Psoas muscle (tissue), 7 donors: ENCODE measurements at regions not wholly inside any gene's neighbourhood (a gene's known extent, or its start where the extent isn't known, plus 50 kb on each side); places are given as distances from the start of the nearest gene placed in this dataset.

Source experiments
- ATAC-seq, 4 donors: fragments of 200-7000 bp; cut with Tn5 transposase; one replicate each; pipeline ENCODE4 v1.9.1; 2020; ENCODE audit warnings: moderate library complexity in 3 of 4, mild to moderate bottlenecking in 2 of 4
- DNase-seq, 2 donors: peaks; one replicate each; pipeline ENCODE4 v3.0.0-alpha.2; 2020
- H3K27ac ChIP-seq: fragments of 200-600 bp; one replicate; pipeline ENCODE4 v1.8.0; 2022
- H3K27me3 ChIP-seq, 3 donors: fragments of 200-600 bp in 1 of 3; one replicate each; pipeline versions ENCODE4 v1.6.1 to v1.8.0; 2013 to 2022; ENCODE audit warnings: low read length in 2 of 3, mild to moderate bottlenecking in 2 of 3, moderate library complexity in 1 of 3; ENCODE audit not compliant: insufficient read depth in 3 of 3
- H3K36me3 ChIP-seq, 2 donors: fragments of 200-600 bp in 1 of 2; one replicate each; pipeline versions ENCODE4 v1.6.1 to v1.8.0; 2013 to 2022; ENCODE audit warnings: low read depth in 1 of 2, mild to moderate bottlenecking in 1 of 2, moderate library complexity in 1 of 2; ENCODE audit not compliant: insufficient read depth in 1 of 2
- H3K4me1 ChIP-seq: fragments of 200-600 bp; one replicate; pipeline ENCODE4 v1.8.0; 2022
- H3K4me3 ChIP-seq: fragments of 200-600 bp; one replicate; pipeline ENCODE4 v1.8.0; 2022; ENCODE audit warnings: mild to moderate bottlenecking
- H3K9me3 ChIP-seq: fragments of 200-600 bp; one replicate; pipeline ENCODE4 v1.8.0; 2022
- WGBS, 3 donors: extraction: QIAGEN DNeasy Blood & Tissue Kit; methylation state at CpG; one replicate each; pipeline versions ENCODE4 v1.1.6 to v1.1.7; 2013; 5-methylcytosine and 5-hydroxymethylcytosine counted together
- intact Hi-C, 2 donors: fragments of 100-400 bp; cut with DNase I; formaldehyde crosslinking; loops; one replicate each; pipeline versions ENCODE4 v1.11.0 to v1.14.2; 2022
- TF ChIP-seq, protein P1 (sequence below): fragments of 200-600 bp; IDR thresholded peaks from one replicate; pipeline ENCODE4 v1.8.0; 2022; ENCODE audit warnings: antibody characterized with exemption
- donor health status: healthy with polysubstance abuse.
- donor health status: DM: no; HTN: no; CAD: no; lungs with moderate emphysema.
- donor health status: Bipolar disorder and iron deficiency.
- donor health status: healthy.
- donor health status: DM: yes; HTN: yes; CAD: no.
- donor health status: DM: no; HTN: no; CAD: no.
- donor health status: DM: yes; HTN: yes; CAD: no.

DNA sequence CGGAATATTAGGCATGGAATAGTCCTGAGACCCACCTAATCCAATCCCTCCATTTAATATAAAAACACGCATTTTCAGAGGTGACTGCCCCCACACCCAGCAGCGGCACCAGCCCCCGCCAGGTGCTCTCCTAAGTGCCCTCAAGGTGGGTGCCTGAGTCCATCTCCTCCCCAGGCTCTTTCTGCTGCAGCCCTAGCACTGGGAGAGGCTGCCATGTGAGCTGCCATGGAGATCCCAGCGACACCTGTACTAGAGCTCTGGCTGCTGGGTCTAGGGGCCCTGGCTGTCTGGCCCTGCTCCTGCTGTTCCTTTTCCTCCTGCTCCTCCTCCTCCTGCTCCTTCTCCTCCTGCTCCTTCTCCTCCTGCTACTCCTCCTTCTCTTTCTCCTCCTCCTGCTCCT is 191.1 kb upstream of the BMPER start:
- Histone ChIP-seq H3K27me3 (no peaks in the 10 kb centered on the region), H3K27ac (no peak overlapping the region), H3K9me3 (no peaks in the 10 kb centered on the region), H3K4me1 (peaks cover 7% of the 10 kb centered on the region), H3K4me3 (no peak overlapping the region), H3K36me3 (no peaks in the 10 kb centered on the region)
- DNase-seq = no peak
- WGBS, 3 donors = 83 to 93% (median 86%) methylated on average over 5 of the region's 5 CpGs
- no peak for ATAC-seq
- intact Hi-C loops = loop anchor here in 1 of 2 donors (10.0 kb wide), 1 partner anchor 259 kb away; no protein-coding TSS in a partner anchor
- TF ChIP-seq, protein P1, sequence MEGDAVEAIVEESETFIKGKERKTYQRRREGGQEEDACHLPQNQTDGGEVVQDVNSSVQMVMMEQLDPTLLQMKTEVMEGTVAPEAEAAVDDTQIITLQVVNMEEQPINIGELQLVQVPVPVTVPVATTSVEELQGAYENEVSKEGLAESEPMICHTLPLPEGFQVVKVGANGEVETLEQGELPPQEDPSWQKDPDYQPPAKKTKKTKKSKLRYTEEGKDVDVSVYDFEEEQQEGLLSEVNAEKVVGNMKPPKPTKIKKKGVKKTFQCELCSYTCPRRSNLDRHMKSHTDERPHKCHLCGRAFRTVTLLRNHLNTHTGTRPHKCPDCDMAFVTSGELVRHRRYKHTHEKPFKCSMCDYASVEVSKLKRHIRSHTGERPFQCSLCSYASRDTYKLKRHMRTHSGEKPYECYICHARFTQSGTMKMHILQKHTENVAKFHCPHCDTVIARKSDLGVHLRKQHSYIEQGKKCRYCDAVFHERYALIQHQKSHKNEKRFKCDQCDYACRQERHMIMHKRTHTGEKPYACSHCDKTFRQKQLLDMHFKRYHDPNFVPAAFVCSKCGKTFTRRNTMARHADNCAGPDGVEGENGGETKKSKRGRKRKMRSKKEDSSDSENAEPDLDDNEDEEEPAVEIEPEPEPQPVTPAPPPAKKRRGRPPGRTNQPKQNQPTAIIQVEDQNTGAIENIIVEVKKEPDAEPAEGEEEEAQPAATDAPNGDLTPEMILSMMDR = no peak

DNA sequence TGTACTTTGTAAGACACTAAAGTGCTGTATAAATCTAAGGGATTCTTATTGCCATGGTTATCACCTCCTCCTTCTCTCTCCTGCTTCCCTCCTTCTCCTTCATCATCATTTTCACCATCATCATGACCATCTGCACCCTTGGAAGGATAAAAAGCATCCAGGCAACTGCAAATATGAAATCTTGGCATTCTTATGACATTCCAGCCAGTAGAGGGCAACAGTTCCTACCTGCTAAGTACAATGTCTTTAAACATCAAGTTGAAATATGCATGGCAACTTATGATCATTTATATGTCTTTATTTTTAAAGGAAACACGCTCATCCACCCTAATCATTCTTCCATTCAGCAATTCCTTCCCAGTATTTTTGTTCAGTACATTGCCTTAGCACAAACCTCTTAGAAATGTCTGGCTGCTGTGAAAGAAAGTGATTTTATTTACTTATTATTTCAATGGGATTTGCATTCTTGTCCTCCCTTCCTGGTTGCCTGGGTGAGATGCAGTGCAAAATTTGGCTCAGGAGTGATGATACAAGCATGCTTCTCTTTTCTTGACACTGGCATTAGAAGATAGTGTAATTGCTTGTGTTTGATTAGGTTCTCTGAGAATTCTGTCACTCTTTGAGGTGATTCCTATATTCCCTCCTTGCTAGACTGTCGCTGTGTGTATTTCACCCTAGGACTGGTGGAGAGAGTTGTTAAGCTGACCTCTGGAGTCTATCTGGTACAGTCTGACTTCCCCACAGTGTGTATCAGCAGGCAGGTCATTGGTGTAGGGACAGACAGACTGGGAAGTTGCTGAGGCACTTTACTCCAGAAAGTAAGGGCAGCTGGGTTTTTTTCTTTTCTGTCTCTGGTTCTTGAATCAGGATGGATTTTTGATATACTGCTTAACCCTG is 188.5 kb upstream of the BMPER start:
- H3K4me1 ChIP-seq = peaks cover 7% of the 10 kb centered on the region
- DNase-seq = no peak
- H3K27ac ChIP-seq = no peak overlapping the region
- ATAC-seq = peak in 1 of 4 donors; percentile 52
- H3K9me3 ChIP-seq = no peaks in the 10 kb centered on the region
- intact Hi-C loops = loop anchor here in 1 of 2 donors (10.0 kb wide), 1 partner anchor 262 kb away; no protein-coding TSS in a partner anchor
- TF ChIP-seq, protein P1 = peak; percentile 73
- no peaks in the 10 kb centered on the region for H3K36me3 ChIP-seq
- WGBS, 3 donors = 87 to 93% (median 90%) methylated on average over 2 of the region's 2 CpGs
- H3K4me3 ChIP-seq = no peak overlapping the region
- H3K27me3 ChIP-seq = no peaks in the 10 kb centered on the region

DNA sequence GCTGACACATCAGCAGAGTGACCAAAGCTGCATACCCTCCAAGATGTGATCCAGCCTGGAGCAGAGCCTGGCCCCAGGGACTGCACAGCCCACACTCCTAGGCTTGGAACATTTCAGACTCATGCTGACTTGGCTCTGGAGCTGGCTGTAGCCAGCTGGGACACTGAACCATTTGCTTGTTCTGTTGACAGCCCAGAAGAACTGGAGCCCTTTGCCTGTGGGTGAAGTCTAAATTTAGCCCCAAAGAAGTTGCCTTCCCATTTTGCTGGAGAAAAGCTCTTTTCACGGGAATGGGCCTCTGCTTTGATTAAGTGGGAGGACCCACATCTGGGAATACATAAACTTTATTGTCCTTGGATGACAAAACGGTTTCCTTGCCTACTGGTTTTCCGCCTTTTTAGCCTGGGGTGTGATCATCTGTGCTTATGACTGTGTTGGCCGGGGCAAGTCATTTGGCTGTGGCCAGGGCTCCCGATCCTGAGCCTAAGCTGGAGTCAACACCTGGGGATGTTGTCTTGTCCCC is 186.2 kb upstream of the BMPER start:
- Histone ChIP-seq H3K27me3 (no peaks in the 10 kb centered on the region), H3K4me3 (no peak overlapping the region), H3K9me3 (no peaks in the 10 kb centered on the region), H3K4me1 (peaks cover 11% of the 10 kb centered on the region), H3K27ac (peak overlapping the region; percentile 46), H3K36me3 (no peaks in the 10 kb centered on the region)
- ATAC-seq (peak; percentile 56 to 74 (median 67)), DNase-seq (peak; percentile 58 to 69)
- TF ChIP-seq, protein P1 = no peak
- intact Hi-C loops = loop anchor here in 1 of 2 donors (10.0 kb wide), 1 partner anchor 264 kb away; no protein-coding TSS in a partner anchor
- WGBS, 3 donors = 33 to 50% (median 39%) methylated on average over 5 of the region's 5 CpGs

DNA sequence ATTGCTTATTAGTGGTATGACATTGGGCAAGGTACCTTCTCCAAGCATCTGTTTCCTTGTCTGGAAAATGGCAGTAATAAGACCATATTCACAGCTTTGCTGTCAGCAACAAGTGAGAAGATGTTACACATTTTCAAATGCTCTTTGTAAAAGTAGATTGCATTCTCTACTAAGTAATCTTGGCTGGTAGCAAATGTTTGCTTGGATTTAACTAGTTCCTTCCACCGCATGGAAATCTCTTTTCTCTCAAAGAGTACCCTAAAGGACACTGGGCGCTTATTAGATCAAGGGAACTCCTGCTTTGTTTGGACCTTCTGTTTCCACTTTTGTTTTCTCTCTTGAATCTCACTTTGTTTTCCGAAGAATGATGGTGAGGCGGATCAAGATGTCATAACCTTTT is 185.2 kb upstream of the BMPER start:
- H3K4me3 ChIP-seq = no peak overlapping the region
- TF ChIP-seq, protein P1 = no peak
- H3K36me3 ChIP-seq = no peaks in the 10 kb centered on the region
- ATAC-seq (no peak), DNase-seq (no peak)
- H3K27me3 ChIP-seq = no peaks in the 10 kb centered on the region
- no peak overlapping the region for H3K27ac ChIP-seq
- intact Hi-C loops = no loop called here
- WGBS, 3 donors = 98 to 99% (median 98%) methylated on average over 4 of the region's 4 CpGs
- H3K4me1 ChIP-seq = peaks cover 11% of the 10 kb centered on the region
- no peaks in the 10 kb centered on the region for H3K9me3 ChIP-seq
